ENCODE measurements at regions not wholly inside any gene's neighbourhood (a gene's known extent, or its start where the extent isn't known, plus 50 kb on each side); places are given as distances from the start of the nearest gene placed in this dataset.
A peak's percentile ranks its signal among the peaks of the same experiment; 100 is the strongest.

- no peak for DNase-seq (ENCODE audit: insufficient read length, low spot score)
- FAIRE-seq, result no peak
- TF ChIP-seq POLR2A (IDR thresholded peaks at IDR 0.05; ENCODE audit: low read depth, low read length), result no peak
These were observed 123.5 kb upstream of the CACNA1A start for GRCh38 chr19:13629687-13630357.

GRCh38 chr19:13627531-13627930, 121.3 kb upstream of the CACNA1A start:
- TF ChIP-seq POLR2A (IDR thresholded peaks at IDR 0.05; ENCODE audit: low read depth, low read length), result no peak
- DNase-seq (ENCODE audit: insufficient read length, low spot score) (no peak), FAIRE-seq (no peak)

GRCh38 chr19:13623716-13624710, 117.7 kb upstream of the CACNA1A start:
- DNase-seq (ENCODE audit: insufficient read length, low spot score) (no peak), FAIRE-seq (no peak)
- no peak for TF ChIP-seq POLR2A (IDR thresholded peaks at IDR 0.05; ENCODE audit: low read depth, low read length)

- DNase-seq (ENCODE audit: insufficient read length, low spot score) (no peak), FAIRE-seq (no peak)
- no peak for TF ChIP-seq POLR2A (IDR thresholded peaks at IDR 0.05; ENCODE audit: low read depth, low read length)
These were observed 116.8 kb upstream of the CACNA1A start for GRCh38 chr19:13622766-13623715.

GRCh38 chr19:13621413-13621812, 115.1 kb upstream of the CACNA1A start:
- TF ChIP-seq POLR2A (IDR thresholded peaks at IDR 0.05; ENCODE audit: low read depth, low read length), result no peak
- FAIRE-seq (peak; percentile 98), DNase-seq (ENCODE audit: insufficient read length, low spot score) (peak; percentile 85)

GRCh38 chr19:13619203-13619632, 112.9 kb upstream of the CACNA1A start:
- DNase-seq (ENCODE audit: insufficient read length, low spot score) (no peak), FAIRE-seq (no peak)
- TF ChIP-seq POLR2A (IDR thresholded peaks at IDR 0.05; ENCODE audit: low read depth, low read length), result no peak

GRCh38 chr19:13615890-13616289, 109.6 kb upstream of the CACNA1A start:
- DNase-seq (ENCODE audit: insufficient read length, low spot score) (no peak), FAIRE-seq (no peak)
- TF ChIP-seq POLR2A (IDR thresholded peaks at IDR 0.05; ENCODE audit: low read depth, low read length), result no peak

GRCh38 chr19:13613447-13613846, 107.2 kb upstream of the CACNA1A start:
- TF ChIP-seq POLR2A (IDR thresholded peaks at IDR 0.05; ENCODE audit: low read depth, low read length), result no peak
- DNase-seq (ENCODE audit: insufficient read length, low spot score), result no peak
- FAIRE-seq, result no peak

GRCh38 chr19:13611596-13611995, 105.3 kb upstream of the CACNA1A start:
- DNase-seq (ENCODE audit: insufficient read length, low spot score) (no peak), FAIRE-seq (no peak)
- no peak for TF ChIP-seq POLR2A (IDR thresholded peaks at IDR 0.05; ENCODE audit: low read depth, low read length)

- DNase-seq (ENCODE audit: insufficient read length, low spot score) (no peak), FAIRE-seq (no peak)
- TF ChIP-seq POLR2A (IDR thresholded peaks at IDR 0.05; ENCODE audit: low read depth, low read length), result no peak
These were observed 103.9 kb upstream of the CACNA1A start for GRCh38 chr19:13610039-13610691.

GRCh38 chr19:13606156-13606555, 99.9 kb upstream of the CACNA1A start:
- TF ChIP-seq POLR2A (IDR thresholded peaks at IDR 0.05; ENCODE audit: low read depth, low read length), result no peak
- FAIRE-seq (no peak), DNase-seq (ENCODE audit: insufficient read length, low spot score) (no peak)

- DNase-seq (ENCODE audit: insufficient read length, low spot score) (no peak), FAIRE-seq (no peak)
- no peak for TF ChIP-seq POLR2A (IDR thresholded peaks at IDR 0.05; ENCODE audit: low read depth, low read length)
These were observed 98.8 kb upstream of the CACNA1A start for GRCh38 chr19:13604902-13605586.

GRCh38 chr19:13600802-13601201, 94.5 kb upstream of the CACNA1A start:
- FAIRE-seq (no peak), DNase-seq (ENCODE audit: insufficient read length, low spot score) (no peak)

More at GRCh38 chr19:13600802-13601201, 94.5 kb upstream of the CACNA1A start:
- no peak for TF ChIP-seq POLR2A (IDR thresholded peaks at IDR 0.05; ENCODE audit: low read depth, low read length)
